Choroid plexus epithelial cell (primary cell): ENCODE measurements at regions not wholly inside any gene's neighbourhood (a gene's known extent, or its start where the extent isn't known, plus 50 kb on each side); places are given as distances from the start of the nearest gene placed in this dataset.
A peak's percentile ranks its signal among the peaks of the same experiment; 100 is the strongest.
"Not testable (repeated sequence)": the region's sequence is repeated elsewhere in the genome, so short reads cannot be mapped to it uniquely, and the experiment has no call there.

Source experiments
- DNase-seq: peaks from one replicate; pipeline ENCODE4 v3.0.0-alpha.2; 2010; ENCODE audit warnings: low read depth
- H3K4me3 ChIP-seq: 2 replicates; pipeline ENCODE4 v1.5.1; 2011; ENCODE audit warnings: low read depth, mild to moderate bottlenecking, control low read depth, low read length, moderate library complexity
- CTCF ChIP-seq: conservative IDR thresholded peaks from 2 replicates; pipeline ENCODE4 v1.5.1; 2011; ENCODE audit warnings: low read depth, mild to moderate bottlenecking, control low read depth, inconsistent platforms, low read length, moderate library complexity

- H3K4me3 ChIP-seq: no peak overlapping the region
- DNase-seq: no peak
- TF ChIP-seq CTCF: no peak
Measured at GRCh38 chr6:26275663-26276062, 89.3 kb upstream of the BTN3A2 start.

DNA sequence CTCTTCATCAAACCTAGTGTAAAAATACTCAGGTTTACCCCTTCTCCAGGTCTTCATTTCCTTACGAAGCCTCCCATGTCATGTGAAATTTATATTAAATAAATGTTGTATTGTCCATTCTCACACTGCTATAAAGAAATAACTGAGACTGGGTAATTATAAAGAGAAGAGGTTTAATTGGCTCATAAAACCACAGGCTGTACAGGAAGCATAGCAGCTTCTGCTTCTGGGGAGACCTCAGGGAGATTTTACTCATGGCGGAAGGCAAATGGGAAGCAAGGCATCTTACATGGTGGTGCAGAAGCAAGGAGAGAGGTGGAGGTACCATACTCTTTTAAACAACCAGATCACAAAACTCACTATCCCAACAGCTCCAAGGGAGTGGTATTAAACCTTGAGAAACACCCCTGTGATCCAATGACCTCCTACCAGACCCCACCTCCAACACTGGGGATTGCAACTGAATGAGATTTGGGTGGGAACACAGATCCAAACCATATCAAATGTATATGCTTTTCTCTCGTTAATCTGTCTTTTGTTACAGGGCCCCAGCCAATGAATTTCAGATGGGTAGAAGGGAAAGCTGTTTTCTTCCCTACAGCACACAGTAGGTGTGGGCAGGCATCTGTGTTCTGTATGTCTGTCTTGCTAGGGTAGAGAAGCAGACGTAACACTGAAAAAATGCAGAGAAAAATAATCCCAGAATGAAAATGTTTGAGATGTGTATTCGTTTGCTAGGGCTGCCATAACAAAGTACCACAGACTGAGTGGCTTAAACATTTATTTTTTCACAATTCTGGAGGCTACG, 88.0 kb upstream of the BTN3A2 start:
- no peak for TF ChIP-seq CTCF
- no peak for DNase-seq
- no peak overlapping the region for H3K4me3 ChIP-seq

DNA sequence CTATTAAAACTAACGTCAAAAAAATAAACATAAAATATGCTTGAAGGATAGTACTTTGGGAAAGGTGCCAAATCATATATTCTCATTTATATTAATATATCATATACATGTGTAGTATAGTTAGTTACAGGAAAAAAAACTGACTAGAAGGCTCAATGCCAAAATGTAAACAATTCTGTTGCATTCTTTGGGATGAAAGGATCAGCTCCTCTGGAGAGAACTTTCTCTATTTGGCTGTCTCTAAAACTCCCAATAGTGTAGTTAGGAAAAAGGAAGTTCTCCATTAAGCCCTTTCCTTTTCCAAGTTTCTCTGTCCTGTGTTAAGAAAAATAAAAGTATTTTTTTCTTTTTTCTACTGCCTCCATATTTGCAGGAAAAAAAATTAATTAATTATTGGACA, 86.5 kb upstream of the BTN3A2 start:
- no peak for DNase-seq
- no peak overlapping the region for H3K4me3 ChIP-seq
- no peak for TF ChIP-seq CTCF

DNA sequence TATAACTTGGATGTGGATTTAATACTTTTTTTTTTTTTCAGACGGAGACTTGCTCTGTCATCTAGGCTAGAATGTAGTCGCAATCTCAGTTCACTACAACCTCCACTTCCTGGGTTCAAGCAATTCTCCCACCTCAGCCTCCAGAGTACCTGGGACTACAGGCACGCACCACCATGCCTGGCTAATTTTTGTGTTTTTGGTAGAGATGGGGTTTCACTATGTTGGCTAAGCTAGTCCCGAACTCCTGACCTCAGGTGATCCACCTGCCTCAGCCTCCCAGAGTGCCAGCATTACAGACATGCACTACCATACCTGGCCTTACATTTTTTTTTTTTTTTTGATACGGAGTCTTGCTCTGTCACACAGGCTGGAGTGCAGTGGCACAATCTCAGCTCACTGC, 85.6 kb upstream of the BTN3A2 start:
- DNase-seq, H3K4me3 ChIP-seq: not testable (repeated sequence)

DNA sequence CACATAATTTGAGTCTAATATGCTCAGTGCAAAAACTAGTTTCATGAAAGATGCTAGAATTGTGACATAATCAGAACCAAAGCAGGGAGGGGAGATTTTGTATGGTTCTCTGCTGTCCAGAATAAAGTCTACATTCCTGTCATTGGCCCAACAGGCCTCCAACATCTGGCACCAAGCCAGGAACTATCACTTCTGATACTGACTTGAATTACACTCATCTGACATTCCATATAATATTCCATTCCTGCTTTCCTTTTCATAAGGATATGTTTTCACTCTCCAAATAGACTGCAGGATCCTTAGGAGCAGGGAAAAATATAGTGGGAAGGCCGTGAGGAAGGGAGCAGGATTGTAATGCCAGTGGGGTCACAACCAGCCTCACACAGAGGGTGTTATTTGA, 84.6 kb upstream of the BTN3A2 start:
- no peak overlapping the region for H3K4me3 ChIP-seq
- TF ChIP-seq CTCF: no peak
- no peak for DNase-seq

DNA sequence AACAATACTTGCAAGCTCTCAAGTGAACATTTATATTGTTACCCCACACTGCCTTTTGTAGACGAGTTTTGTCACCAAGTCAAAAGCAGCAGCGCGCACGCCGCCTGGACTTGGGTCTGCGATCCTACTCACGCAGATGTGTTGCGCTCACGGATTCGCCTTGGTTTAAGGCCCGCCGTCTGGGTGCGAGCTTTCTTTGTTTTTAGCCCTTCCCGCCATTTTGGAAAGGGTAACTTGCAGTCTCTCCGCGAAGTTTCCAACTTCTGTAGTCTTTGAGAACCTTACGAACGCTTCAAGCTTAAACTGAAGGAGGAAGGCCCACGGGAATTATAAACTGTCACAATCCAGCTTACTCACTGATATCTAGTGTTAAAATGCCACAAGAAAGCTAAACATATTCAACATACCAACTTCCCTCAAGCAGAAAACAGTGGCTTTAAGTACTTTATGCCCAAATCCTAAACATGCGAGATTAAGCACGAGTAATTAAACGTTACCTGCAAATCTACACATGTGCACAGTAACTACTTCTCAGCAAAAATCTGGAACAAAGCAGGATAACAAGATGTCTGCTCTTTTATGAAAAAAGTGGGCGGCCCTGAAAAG, 80.4 kb upstream of the BTN3A2 start:
- no peak for TF ChIP-seq CTCF

GRCh38 chr6:26285143-26286134, 79.6 kb upstream of the BTN3A2 start:
- no peak for TF ChIP-seq CTCF
- peak overlapping the region; percentile 71 for H3K4me3 ChIP-seq
- DNase-seq: peak; percentile 99

More for the DNA sequence above, 80.4 kb upstream of the BTN3A2 start:
- H3K4me3 ChIP-seq: peak overlapping the region; percentile 71
- peak; percentile 73 for DNase-seq
